HG03175 (cell line): ENCODE measurements at regions not wholly inside any gene's neighbourhood (a gene's known extent, or its start where the extent isn't known, plus 50 kb on each side); places are given as distances from the start of the nearest gene placed in this dataset.

ENCODE experiments used
- ATAC-seq: cut with Tn5 transposase; IDR thresholded peaks from one replicate; pipeline ENCODE4 v1.9.1; 2021; ENCODE audit warnings: mild to moderate bottlenecking, moderate library complexity; ENCODE audit not compliant: unreplicated experiment

- ATAC-seq: no peak
Measured at GRCh38 chr11:123304828-123305466, 109.9 kb upstream of the CLMP start.

GRCh38 chr11:123303924-123304323 lies 108.9 kb upstream of the CLMP start:
- no peak for ATAC-seq

GRCh38 chr11:123302751-123303195 lies 107.7 kb upstream of the CLMP start:
- no peak for ATAC-seq

GRCh38 chr11:123301696-123302400 lies 106.8 kb upstream of the CLMP start:
- ATAC-seq: peak; percentile 75

GRCh38 chr11:123301013-123301591 lies 106.1 kb upstream of the CLMP start:
- ATAC-seq: no peak

- no peak for ATAC-seq
Measured at GRCh38 chr11:123299721-123300120, 104.7 kb upstream of the CLMP start.

GRCh38 chr11:123298488-123299447 lies 103.7 kb upstream of the CLMP start:
- no peak for ATAC-seq

GRCh38 chr11:123292647-123293046 lies 97.6 kb upstream of the CLMP start:
- no peak for ATAC-seq

GRCh38 chr11:123291201-123291869 lies 96.3 kb upstream of the CLMP start:
- no peak for ATAC-seq

- ATAC-seq: no peak
Measured at GRCh38 chr11:123286761-123287160, 91.7 kb upstream of the CLMP start.

GRCh38 chr11:123286255-123286654 lies 91.2 kb upstream of the CLMP start:
- no peak for ATAC-seq

GRCh38 chr11:123284454-123284853 lies 89.4 kb upstream of the CLMP start:
- ATAC-seq: no peak

GRCh38 chr11:123282597-123282996 lies 87.5 kb upstream of the CLMP start:
- ATAC-seq: no peak

- ATAC-seq: no peak
Measured at GRCh38 chr11:123273616-123274015, 78.6 kb upstream of the CLMP start.

GRCh38 chr11:123272565-123272964 lies 77.5 kb upstream of the CLMP start:
- ATAC-seq: no peak

- no peak for ATAC-seq
Measured at GRCh38 chr11:123268156-123268555, 73.1 kb upstream of the CLMP start.

- no peak for ATAC-seq
Measured at GRCh38 chr11:123265951-123266350, 70.9 kb upstream of the CLMP start.

- peak; percentile 14 for ATAC-seq
Measured at GRCh38 chr11:123264431-123264780, 69.4 kb upstream of the CLMP start.

- ATAC-seq: no peak
Measured at GRCh38 chr11:123261345-123262106, 66.5 kb upstream of the CLMP start.
